Right atrium auricular region (tissue), 2 donors: ENCODE measurements at regions not wholly inside any gene's neighbourhood (a gene's known extent, or its start where the extent isn't known, plus 50 kb on each side); places are given as distances from the start of the nearest gene placed in this dataset.

ENCODE experiments used
- DNase-seq: peaks from one replicate; pipeline ENCODE4 v3.0.0-alpha.2; 2019; ENCODE audit warnings: low spot score
- H3K27ac ChIP-seq, 2 donors: fragments of 200-600 bp; sonication (generic); 1 replicate in 1 of 2; 2 replicates in 1 of 2; pipeline ENCODE4 v1.5.1; 2016 to 2019
- H3K27me3 ChIP-seq, 2 donors: fragments of 200-600 bp; sonication (generic); one replicate each; pipeline versions ENCODE4 v1.5.1 to v1.6.0; 2017 to 2019
- H3K36me3 ChIP-seq: fragments of 200-600 bp; sonication (generic); one replicate; pipeline ENCODE4 v1.5.1; 2016
- H3K4me1 ChIP-seq, 2 donors: fragments of 200-600 bp; sonication (generic); one replicate each; pipeline versions ENCODE4 v1.5.1 to v1.6.0; 2017 to 2019
- H3K4me3 ChIP-seq, 2 donors: fragments of 200-600 bp; sonication (generic); 1 replicate in 1 of 2; 2 replicates in 1 of 2; pipeline ENCODE4 v1.5.1; 2017 to 2019; ENCODE audit warnings: mild to moderate bottlenecking in 1 of 2, moderate library complexity in 1 of 2
- H3K9me3 ChIP-seq, 2 donors: fragments of 200-600 bp; sonication (generic); one replicate each; pipeline ENCODE4 v1.5.1; 2019
- TF ChIP-seq, protein P1 (sequence below), 2 donors: fragments of 200-600 bp; sonication (generic); IDR thresholded peaks; one replicate each; pipeline ENCODE4 v1.5.1; 2019; ENCODE audit warnings: antibody characterized with exemption in 2 of 2

DNA sequence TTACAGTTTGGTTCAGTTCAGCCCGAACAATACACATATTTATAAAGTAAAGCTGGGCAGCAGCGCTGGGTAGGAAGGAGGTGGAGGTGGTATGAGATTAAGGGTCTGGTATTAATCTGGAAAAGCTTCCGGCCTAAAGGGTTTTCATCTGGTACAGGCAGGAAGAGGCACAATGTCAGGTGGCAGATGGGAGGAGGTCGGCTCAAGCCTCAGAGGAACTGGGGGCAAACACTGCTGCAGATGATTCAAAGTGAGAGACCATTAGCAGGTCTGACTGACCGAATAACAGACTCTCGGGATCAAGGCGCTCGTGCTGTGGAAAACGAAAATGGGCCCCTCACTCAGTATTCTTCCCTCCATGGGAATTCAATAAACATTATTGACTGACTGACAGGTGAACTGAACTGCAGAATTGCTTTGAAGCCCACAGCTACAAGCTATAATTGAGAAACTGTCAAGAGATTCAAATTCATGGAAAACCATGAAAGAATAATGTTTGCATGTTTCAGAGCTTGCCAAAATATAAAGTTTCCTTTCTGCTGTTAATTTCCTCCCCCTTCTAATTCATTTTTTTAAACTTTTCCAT is 75.3 kb downstream of the TMEM167A start:
- Histone ChIP-seq H3K27me3 (no peaks in the 10 kb centered on the region), H3K36me3 (no peaks in the 10 kb centered on the region), H3K4me3 (no peak overlapping the region), H3K27ac (no peak overlapping the region), H3K4me1 (no peaks in the 10 kb centered on the region), H3K9me3 (no peaks in the 10 kb centered on the region)
- no peak for DNase-seq
- TF ChIP-seq, protein P1, sequence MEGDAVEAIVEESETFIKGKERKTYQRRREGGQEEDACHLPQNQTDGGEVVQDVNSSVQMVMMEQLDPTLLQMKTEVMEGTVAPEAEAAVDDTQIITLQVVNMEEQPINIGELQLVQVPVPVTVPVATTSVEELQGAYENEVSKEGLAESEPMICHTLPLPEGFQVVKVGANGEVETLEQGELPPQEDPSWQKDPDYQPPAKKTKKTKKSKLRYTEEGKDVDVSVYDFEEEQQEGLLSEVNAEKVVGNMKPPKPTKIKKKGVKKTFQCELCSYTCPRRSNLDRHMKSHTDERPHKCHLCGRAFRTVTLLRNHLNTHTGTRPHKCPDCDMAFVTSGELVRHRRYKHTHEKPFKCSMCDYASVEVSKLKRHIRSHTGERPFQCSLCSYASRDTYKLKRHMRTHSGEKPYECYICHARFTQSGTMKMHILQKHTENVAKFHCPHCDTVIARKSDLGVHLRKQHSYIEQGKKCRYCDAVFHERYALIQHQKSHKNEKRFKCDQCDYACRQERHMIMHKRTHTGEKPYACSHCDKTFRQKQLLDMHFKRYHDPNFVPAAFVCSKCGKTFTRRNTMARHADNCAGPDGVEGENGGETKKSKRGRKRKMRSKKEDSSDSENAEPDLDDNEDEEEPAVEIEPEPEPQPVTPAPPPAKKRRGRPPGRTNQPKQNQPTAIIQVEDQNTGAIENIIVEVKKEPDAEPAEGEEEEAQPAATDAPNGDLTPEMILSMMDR (IDR thresholded peaks at IDR 0.05), result no peak

DNA sequence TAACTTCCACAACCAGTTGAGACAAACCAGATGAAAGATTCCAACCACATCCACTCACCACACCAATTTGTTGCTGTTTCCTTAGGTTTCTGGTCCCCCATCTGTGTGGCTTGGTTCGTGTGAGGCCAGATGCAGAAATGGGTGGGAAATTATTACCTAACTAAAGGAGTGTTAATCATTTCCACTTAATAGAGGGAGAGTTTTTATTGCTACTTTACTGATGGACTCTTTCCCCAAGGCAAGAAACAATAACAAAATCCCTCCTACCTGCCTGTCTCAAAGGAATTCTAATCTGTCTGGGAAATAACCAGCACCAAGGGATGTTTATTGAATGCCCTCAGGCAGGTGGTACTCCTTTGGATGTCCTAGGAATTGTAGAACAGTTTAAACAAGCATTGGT is 76.3 kb downstream of the TMEM167A start:
- Histone ChIP-seq H3K4me1 (no peaks in the 10 kb centered on the region), H3K36me3 (no peaks in the 10 kb centered on the region), H3K4me3 (no peak overlapping the region), H3K27ac (no peak overlapping the region), H3K9me3 (no peaks in the 10 kb centered on the region), H3K27me3 (no peaks in the 10 kb centered on the region)
- TF ChIP-seq, protein P1 (IDR thresholded peaks at IDR 0.05), result no peak
- no peak for DNase-seq

DNA sequence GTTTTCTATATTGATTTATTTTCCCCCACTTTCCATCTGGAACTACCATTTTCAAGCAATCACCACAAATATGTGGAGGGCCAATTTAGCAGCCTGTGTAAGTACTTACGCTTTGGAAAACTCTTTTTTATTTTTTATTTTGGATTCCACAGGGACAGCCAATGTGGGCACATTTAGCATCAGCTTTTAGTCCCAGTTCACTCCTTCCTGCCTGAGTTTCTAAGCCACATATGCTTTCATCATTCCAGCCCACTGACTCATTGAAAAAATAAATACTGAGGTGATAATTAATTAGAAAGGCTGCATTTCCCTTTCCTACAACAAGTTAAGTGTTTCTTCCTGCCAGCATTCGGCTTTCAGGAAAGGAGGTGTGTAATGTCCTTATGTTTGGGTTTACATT is 76.8 kb downstream of the TMEM167A start:
- no peaks in the 10 kb centered on the region for H3K4me1 ChIP-seq
- TF ChIP-seq, protein P1 (IDR thresholded peaks at IDR 0.05), result no peak
- H3K4me3 ChIP-seq, result no peak overlapping the region
- no peak overlapping the region for H3K27ac ChIP-seq
- DNase-seq, result no peak
- no peaks in the 10 kb centered on the region for H3K27me3 ChIP-seq
- H3K9me3 ChIP-seq, result no peaks in the 10 kb centered on the region
- no peaks in the 10 kb centered on the region for H3K36me3 ChIP-seq

DNA sequence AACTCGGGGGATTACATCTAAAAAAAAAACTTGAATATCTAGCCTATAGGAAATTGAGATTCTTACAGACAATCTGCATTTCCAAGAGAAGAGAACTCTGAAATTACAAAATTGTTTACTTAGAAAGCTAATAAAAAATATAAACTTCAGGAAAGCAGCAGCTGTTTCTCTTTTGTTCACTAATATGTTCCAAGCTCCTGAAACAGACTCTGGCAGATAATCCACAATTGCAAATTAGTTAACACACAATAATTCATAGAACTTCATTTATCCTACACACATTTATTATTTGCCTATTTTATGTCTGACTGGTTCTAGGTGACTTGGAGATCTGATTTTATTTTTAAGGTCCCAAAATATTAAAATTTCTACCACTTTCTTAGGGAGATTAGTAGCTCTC is 83.8 kb downstream of the TMEM167A start:
- H3K9me3 ChIP-seq, result no peaks in the 10 kb centered on the region
- no peaks in the 10 kb centered on the region for H3K4me1 ChIP-seq
- H3K4me3 ChIP-seq, result no peak overlapping the region
- TF ChIP-seq, protein P1 (IDR thresholded peaks at IDR 0.05), result no peak
- DNase-seq, result no peak
- no peak overlapping the region for H3K27ac ChIP-seq
- no peaks in the 10 kb centered on the region for H3K27me3 ChIP-seq
- H3K36me3 ChIP-seq, result no peaks in the 10 kb centered on the region

DNA sequence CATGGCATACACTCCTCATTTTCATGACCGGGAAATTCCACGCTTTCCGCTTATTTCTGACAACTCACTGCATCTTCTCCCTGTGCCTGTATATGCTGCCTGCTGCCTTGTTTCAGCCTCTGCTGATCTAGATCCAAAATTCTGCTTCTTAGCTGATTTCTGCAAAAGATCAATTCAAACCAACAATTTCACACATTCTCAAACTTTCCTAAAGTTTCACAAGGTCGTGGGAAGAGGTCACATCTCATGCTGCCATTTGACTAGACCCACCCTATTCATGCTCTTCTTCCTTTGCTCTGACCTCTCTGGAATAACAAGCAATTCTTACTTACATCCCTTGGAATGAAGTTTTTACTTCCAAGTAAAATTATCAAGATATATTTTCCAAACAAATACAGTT is 84.5 kb downstream of the TMEM167A start:
- H3K9me3 ChIP-seq, result no peaks in the 10 kb centered on the region
- no peak for DNase-seq
- H3K4me3 ChIP-seq, result no peak overlapping the region
- no peak overlapping the region for H3K27ac ChIP-seq
- TF ChIP-seq, protein P1 (IDR thresholded peaks at IDR 0.05), result no peak
- no peaks in the 10 kb centered on the region for H3K27me3 ChIP-seq
- H3K36me3 ChIP-seq, result no peaks in the 10 kb centered on the region
- H3K4me1 ChIP-seq, result no peaks in the 10 kb centered on the region

DNA sequence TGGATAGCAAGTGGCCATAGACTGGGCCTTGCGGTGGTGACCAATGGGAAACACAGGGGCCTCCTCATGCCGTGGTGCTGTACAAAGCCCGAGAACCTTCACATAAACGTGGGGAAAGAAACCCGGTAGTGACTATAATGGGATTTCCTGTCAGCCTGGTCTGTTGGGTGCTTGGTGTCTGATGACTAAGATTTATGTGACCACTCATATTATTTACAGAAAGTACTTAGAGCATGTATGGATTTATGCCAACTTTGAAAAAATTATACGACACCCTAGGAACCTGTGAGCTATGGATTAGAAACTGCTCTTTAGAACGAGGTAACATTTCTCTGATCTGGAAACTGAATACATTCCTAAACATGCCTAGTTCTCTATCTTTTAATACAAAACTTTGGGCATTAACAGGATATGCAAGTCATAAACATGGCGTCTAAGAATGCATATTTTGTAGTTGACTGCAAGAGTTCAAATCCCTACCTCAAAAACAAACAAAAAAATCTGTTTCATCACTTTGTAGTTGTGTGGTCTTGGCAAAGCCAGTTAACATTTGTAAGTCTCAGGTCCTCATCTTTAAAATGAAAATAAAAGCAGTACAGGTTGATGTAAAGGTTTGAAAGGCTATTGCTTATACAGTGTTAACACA is 85.4 kb downstream of the TMEM167A start:
- no peak for DNase-seq
- Histone ChIP-seq H3K4me1 (no peaks in the 10 kb centered on the region), H3K9me3 (no peaks in the 10 kb centered on the region), H3K4me3 (no peak overlapping the region), H3K36me3 (no peaks in the 10 kb centered on the region), H3K27ac (no peak overlapping the region), H3K27me3 (no peaks in the 10 kb centered on the region)
- TF ChIP-seq, protein P1 (IDR thresholded peaks at IDR 0.05), result no peak
